Tibial nerve (tissue), 4 donors: ENCODE measurements at regions not wholly inside any gene's neighbourhood (a gene's known extent, or its start where the extent isn't known, plus 50 kb on each side); places are given as distances from the start of the nearest gene placed in this dataset.

Experiments
- DNase-seq, 2 donors: peaks; one replicate each; pipeline ENCODE4 v3.0.0-alpha.2; 2019; ENCODE audit warnings: low spot score in 2 of 2
- H3K27ac ChIP-seq, 4 donors: fragments of 200-600 bp; sonication (generic) in 3 of 4; one replicate each; pipeline ENCODE4 v1.5.1; 2017 to 2019; ENCODE audit warnings: mild to moderate bottlenecking in 1 of 4
- H3K27me3 ChIP-seq, 2 donors: fragments of 200-600 bp; sonication (generic) in 1 of 2; one replicate each; pipeline versions ENCODE4 v1.5.1 to v1.6.0; 2017 to 2019
- H3K36me3 ChIP-seq, 3 donors: fragments of 200-600 bp; sonication (generic); one replicate each; pipeline ENCODE4 v1.5.1; 2018 to 2019
- H3K4me1 ChIP-seq, 4 donors: fragments of 200-600 bp; sonication (generic) in 3 of 4; one replicate each; pipeline ENCODE4 v1.5.1; 2017 to 2019
- H3K4me3 ChIP-seq, 4 donors: fragments of 200-600 bp; sonication (generic) in 3 of 4; one replicate each; pipeline ENCODE4 v1.5.1; 2017 to 2019; ENCODE audit warnings: mild to moderate bottlenecking in 1 of 4, moderate library complexity in 1 of 4
- H3K9me3 ChIP-seq, 4 donors: fragments of 200-600 bp; sonication (generic) in 3 of 4; one replicate each; pipeline ENCODE4 v1.5.1; 2017 to 2019
- EP300 ChIP-seq, 2 donors: sonication (generic); formaldehyde crosslinking; IDR thresholded peaks; one replicate each; pipeline ENCODE4 v1.6.1; 2017; ENCODE audit warnings: antibody characterized with exemption in 2 of 2, mild to moderate bottlenecking in 1 of 2
- POLR2A ChIP-seq, 2 donors: fragments of 450-650 bp; IDR thresholded peaks; one replicate each; pipeline ENCODE4 v1.6.1; 2017; ENCODE audit warnings: antibody characterized with exemption in 2 of 2, mild to moderate bottlenecking in 2 of 2, moderate library complexity in 2 of 2
- WGBS, 2 donors: methylation state at CpG; one replicate each; pipeline ENCODE4 v1.1.5; 2018; 5-methylcytosine and 5-hydroxymethylcytosine counted together
- TF ChIP-seq, protein P1 (sequence below), 5 experiments: fragments of 200-600 bp in 3 of 5; fragments of 450-650 bp in 2 of 5; sonication (generic) in 3 of 5; IDR thresholded peaks; one replicate each; pipeline ENCODE4 v1.5.1; 2016 to 2019; ENCODE audit warnings: antibody characterized with exemption in 5 of 5, mild to moderate bottlenecking in 3 of 5, moderate library complexity in 2 of 5

DNA sequence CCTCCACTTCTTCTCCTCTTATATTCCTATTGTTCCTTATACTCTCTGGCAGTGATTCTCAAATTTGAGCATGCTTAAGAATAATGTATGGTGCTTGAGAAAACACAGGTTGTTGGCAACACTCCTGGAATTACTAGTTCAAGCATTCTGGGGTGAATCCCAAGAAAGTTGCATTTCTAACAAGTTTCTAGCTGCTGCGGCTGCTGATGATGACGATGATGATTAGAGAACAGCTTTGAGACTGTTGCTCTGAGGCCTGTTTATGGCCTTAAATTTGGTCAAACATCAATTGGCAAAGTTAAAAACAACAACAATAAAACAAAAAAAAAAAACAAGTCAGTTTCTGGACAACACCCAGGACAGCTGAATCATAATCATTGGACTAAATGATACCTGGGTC is 961.9 kb downstream of the CDH11 start:
- Histone ChIP-seq H3K27ac (no peak overlapping the region), H3K9me3 (no peaks in the 10 kb centered on the region), H3K27me3 (no peaks in the 10 kb centered on the region), H3K4me3 (no peak overlapping the region), H3K36me3 (no peaks in the 10 kb centered on the region), H3K4me1 (peaks cover 0 to 20% (median 0%) of the 10 kb centered on the region in 4 donors)
- 68 to 69% methylated on average over 2 of the region's 2 CpGs for WGBS, 2 donors
- TF ChIP-seq, protein P1, sequence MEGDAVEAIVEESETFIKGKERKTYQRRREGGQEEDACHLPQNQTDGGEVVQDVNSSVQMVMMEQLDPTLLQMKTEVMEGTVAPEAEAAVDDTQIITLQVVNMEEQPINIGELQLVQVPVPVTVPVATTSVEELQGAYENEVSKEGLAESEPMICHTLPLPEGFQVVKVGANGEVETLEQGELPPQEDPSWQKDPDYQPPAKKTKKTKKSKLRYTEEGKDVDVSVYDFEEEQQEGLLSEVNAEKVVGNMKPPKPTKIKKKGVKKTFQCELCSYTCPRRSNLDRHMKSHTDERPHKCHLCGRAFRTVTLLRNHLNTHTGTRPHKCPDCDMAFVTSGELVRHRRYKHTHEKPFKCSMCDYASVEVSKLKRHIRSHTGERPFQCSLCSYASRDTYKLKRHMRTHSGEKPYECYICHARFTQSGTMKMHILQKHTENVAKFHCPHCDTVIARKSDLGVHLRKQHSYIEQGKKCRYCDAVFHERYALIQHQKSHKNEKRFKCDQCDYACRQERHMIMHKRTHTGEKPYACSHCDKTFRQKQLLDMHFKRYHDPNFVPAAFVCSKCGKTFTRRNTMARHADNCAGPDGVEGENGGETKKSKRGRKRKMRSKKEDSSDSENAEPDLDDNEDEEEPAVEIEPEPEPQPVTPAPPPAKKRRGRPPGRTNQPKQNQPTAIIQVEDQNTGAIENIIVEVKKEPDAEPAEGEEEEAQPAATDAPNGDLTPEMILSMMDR (IDR thresholded peaks at IDR 0.05): no peak
- TF ChIP-seq EP300 (IDR thresholded peaks at IDR 0.05) (no peak), POLR2A (IDR thresholded peaks at IDR 0.05) (no peak)
- DNase-seq: no peak

DNA sequence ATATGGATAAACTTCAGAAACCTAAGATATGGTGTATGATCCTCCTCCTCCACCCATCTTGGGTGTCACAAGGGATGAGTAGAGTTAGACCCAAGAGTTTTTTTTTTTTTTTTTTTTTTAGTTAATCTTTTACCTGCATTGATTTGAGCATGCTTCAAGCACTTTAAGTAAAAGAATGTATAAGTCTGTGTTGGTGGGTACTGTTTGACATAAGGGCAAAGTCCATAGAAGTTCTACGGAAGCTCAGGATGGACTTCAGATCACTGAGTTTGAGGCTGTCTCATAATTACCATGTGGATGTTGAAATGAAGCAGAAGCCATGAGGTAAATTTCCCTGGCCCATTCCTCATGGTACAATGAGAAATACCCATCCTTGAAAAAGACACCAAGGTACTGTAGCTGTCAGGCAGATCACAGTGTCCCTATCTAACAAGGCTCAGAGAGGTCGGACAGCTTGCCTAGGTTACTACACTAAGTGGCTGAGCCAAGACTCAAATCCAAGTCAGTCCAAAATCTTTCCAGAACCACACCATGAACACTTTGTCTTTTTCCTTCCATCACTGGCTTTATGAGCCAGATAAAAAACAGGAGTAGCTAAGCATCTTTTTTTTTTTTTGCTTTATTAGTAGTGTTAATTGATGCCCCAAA is 962.8 kb downstream of the CDH11 start:
- Histone ChIP-seq H3K4me1 (peaks cover 0 to 20% (median 0%) of the 10 kb centered on the region in 4 donors), H3K4me3 (no peak overlapping the region), H3K27me3 (no peaks in the 10 kb centered on the region), H3K9me3 (no peaks in the 10 kb centered on the region), H3K27ac (no peak overlapping the region), H3K36me3 (no peaks in the 10 kb centered on the region)
- no peak for DNase-seq
- TF ChIP-seq, protein P1 (IDR thresholded peaks at IDR 0.05): no peak
- TF ChIP-seq POLR2A (IDR thresholded peaks at IDR 0.05) (no peak), EP300 (IDR thresholded peaks at IDR 0.05) (no peak)
- 90 to 95% methylated on average over 2 of the region's 2 CpGs for WGBS, 2 donors

DNA sequence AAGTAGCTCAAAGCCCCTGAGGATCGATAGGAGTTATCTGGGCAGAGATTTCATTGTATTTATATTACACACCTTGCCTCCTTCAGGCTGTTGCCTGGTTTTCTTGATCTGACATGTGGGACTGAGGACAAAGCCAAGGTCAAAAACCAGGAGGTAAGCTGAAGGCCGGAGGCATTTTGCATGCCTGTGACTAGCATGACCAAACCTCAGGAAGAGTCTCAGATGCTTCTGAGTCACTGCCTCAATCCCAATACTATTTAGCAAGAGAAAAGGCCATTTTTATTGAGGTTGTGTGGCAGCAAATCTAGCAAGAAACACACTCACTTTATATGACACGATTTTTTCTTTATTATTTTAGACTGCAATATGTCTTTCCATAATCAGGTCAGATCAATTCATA is 968.1 kb downstream of the CDH11 start:
- TF ChIP-seq EP300 (IDR thresholded peaks at IDR 0.05) (no peak), POLR2A (IDR thresholded peaks at IDR 0.05) (no peak)
- TF ChIP-seq, protein P1 (IDR thresholded peaks at IDR 0.05): no peak
- no peaks in the 10 kb centered on the region for H3K4me1 ChIP-seq
- H3K9me3 ChIP-seq: no peaks in the 10 kb centered on the region
- 74 to 84% methylated on average over 3 of the region's 3 CpGs for WGBS, 2 donors
- DNase-seq: no peak
- no peaks in the 10 kb centered on the region for H3K27me3 ChIP-seq
- no peak overlapping the region for H3K27ac ChIP-seq
- H3K36me3 ChIP-seq: no peaks in the 10 kb centered on the region
- H3K4me3 ChIP-seq: no peak overlapping the region

DNA sequence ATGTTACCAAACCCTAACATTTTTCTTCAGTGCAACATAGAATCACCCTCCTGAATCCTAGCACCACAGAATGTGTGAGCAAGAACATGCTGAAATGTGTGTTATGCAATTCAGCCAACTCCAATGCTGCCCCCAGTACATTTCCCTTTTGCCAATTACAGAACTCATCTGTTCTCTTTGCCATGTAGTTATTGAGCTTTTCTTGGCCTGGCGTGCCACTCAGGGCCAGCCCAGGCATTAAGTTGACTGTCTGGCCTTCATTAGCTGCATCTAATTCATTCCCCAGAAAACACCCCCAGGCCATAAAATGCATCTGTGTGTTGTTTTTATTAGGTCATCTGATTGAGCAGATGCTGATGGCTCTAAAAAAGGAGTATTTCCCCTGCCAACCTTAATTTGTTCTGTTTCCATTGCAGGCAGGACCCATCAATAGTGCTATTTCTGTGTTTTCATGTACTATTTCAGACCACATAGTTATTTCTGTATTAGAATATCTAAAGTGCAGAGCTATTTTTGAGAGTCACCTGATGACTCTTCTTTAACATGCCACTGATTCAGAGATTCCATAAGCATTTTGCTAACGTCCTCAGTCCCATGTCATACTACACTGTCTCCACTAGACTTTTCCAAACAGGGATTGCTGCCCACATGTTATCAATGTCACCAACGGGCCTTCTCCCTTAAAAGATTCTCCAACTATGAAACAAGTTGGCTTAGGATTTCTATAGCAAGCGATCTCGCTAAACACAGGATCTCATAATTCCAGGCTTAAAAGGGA is 969.7 kb downstream of the CDH11 start:
- no peaks in the 10 kb centered on the region for H3K36me3 ChIP-seq
- peaks cover 0 to 7% (median 0%) of the 10 kb centered on the region in 4 donors for H3K9me3 ChIP-seq
- 75 to 79% methylated on average over 5 of the region's 5 CpGs for WGBS, 2 donors

More for the DNA sequence above, 969.7 kb downstream of the CDH11 start:
- no peak for DNase-seq
- no peak overlapping the region for H3K4me3 ChIP-seq
- H3K27ac ChIP-seq: no peak overlapping the region
- no peaks in the 10 kb centered on the region for H3K27me3 ChIP-seq
- TF ChIP-seq POLR2A (IDR thresholded peaks at IDR 0.05) (no peak), EP300 (IDR thresholded peaks at IDR 0.05) (no peak)
- TF ChIP-seq, protein P1 (IDR thresholded peaks at IDR 0.05): no peak
- no peaks in the 10 kb centered on the region for H3K4me1 ChIP-seq
